Fibroblast of upper back skin (primary cell): ENCODE measurements at regions not wholly inside any gene's neighbourhood (a gene's known extent, or its start where the extent isn't known, plus 50 kb on each side); places are given as distances from the start of the nearest gene placed in this dataset.
A peak's percentile ranks its signal among the peaks of the same experiment; 100 is the strongest.

Source experiments
- DNase-seq: peaks from one replicate; pipeline ENCODE4 v3.0.0-alpha.2; 2013

DNA sequence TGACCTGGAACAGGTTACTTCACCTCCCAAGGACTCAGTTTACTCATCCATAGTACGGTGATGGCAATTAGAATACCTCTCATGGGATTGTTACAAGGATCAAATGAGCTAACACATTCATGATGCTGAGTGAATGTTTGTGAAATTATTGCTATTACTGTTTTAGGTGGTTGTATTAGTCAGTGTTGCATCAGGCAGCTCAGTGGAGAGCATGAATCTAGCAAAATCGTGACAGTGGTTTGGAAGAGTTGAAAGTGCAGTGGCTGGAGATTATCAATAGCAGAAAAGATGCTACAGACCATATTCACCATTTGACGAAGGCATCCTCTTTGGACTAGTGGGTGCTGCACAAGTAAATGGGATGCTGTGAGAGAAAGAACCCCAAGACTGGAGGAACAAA is 50.4 kb upstream of the CTNNBL1 start:
- peak; percentile 4 for DNase-seq

- DNase-seq = no peak
Observed at GRCh38 chr20:37642246-37642645, 51.6 kb upstream of the CTNNBL1 start.

DNA sequence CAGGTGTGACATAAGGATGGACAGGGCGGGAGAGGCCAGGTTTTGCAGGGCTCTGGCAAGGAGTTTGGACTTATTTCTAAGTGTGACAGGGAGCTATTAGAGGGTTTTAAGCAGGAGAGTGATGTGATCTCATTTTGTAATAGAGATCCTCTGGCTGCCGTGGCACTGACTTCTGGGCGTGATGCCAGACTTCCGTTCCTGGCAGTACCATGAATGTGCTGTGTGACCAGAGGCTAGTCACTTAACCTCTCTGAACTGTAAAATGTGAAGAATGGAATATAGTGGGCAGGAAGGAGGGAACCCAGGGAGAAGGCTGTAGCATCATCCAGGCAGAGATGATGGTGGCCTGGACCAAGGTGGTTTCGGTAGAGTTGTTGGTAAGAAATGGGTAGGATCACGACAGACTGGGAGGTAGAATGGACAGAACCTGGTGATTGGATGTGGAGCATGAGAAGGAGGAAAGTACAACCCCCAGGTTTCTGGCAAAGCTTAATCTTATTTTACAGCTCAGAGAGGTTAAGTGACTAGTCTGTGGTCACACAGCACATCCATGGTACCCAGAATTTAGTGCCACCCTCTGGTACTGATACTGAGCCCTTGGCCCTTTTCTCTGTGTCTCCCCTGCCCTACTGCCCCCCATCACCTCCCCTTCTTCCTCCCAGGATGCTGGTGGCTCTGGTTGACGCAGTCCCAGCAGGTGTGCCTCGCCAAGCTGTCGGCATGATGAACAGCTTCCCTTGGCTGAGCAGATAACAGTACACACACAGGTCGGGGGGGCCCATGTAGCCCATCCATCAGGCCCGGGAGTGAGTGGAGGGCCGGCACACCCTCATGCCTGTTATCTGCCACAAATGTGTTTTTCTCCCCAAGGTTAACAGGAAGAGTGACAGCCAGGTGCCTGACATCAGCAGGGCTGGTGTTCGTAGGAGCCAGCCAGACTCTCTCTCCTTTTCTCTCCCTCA is 52.9 kb upstream of the CTNNBL1 start:
- DNase-seq = no peak

DNA sequence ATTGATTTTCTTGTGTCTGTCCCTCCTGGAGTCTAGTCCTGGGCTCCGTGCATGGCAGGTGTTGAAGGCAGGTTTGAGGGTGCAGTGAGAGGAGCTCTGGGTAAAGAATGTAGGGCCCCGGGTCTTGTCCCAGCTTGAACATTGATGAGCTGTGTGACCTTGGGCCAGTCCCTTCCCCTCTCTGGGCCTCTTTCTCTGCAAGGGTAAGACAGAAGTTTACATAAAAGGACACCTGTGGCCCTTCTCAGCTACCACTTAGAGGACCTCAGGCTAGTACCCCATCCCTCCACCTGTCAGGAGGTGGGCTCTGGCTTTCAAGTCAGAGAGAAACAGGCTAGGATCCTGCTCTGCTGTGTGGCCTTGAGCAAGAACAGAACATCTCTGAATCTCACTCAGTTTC is 55.3 kb upstream of the CTNNBL1 start:
- no peak for DNase-seq

DNA sequence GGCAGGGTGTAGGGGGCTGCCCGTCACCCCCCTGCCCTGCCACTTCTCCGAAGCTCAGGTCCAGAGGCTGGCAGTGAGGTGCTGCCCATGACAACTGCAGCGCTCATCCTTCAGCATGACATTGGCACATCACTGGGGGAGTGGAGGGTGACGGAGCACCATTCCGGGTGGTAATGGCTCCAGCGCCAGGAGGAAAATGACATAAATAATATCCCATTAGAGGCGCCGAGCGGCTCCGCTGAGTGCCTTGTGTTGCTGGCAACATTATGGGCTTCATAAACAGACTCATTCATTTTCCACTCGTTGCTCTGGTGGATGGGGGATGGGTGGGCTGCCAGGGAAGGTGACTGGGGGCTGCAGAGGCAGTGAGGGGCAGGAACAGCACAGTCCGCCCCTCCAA is 56.9 kb upstream of the CTNNBL1 start:
- DNase-seq = no peak

DNA sequence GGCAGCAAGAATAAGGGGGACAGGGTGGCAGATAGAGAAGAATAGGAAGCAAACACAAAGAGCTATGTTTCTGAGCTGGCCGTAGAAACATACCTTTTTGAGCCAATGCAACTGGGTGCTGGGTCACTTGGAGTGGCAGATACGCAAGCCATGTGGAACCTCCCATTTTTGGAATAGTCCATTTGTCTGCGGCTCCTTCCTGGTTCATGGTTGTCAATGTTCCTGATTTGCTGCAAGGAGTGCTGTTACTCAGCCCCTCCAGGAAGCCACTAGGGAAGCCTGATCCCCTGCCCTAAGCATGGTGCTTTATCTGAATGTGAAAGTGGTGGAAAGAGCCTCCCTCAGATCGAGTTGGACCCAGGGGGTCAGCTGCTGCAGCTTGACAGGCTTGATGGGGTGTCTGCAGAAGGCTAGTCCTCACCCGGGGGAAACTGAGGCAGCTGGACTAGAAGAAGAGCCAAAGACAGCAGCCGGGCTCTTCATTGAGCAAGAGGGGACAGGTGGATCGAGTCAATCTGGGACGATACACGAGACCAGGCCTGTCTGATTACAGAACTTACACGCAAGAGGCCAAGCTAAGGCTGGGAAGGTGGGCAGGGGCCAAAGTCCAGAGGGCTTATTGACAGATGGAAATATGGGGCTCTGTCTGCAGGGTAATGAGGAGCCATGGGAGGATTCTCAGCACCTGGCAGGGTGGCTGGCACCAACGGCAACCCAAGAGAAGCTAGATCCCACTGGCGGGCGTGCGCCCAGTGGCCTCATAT is 57.4 kb upstream of the CTNNBL1 start:
- DNase-seq = no peak

DNA sequence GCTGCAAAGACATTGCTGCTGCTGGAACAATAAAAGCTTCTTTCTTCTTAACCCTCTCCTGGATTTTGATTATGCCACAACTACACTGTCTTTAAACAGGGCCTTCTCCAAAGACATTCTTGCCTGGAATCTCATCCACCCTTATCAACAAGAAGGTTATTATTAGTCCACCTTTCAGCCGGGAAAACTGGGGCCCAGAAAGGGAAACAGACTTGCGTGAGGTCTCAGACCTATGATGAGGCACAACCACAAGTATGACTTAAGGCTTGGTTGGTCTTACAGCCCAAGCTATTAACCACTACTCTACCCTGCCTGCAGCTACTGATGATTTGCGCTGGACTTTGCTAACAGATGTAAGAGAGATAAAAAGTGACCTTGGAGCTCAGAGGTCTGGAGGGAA is 62.8 kb upstream of the CTNNBL1 start:
- no peak for DNase-seq

GRCh38 chr20:37630166-37630565 is 63.7 kb upstream of the CTNNBL1 start:
- DNase-seq = no peak

GRCh38 chr20:37627767-37628130 is 66.1 kb upstream of the CTNNBL1 start:
- no peak for DNase-seq

DNA sequence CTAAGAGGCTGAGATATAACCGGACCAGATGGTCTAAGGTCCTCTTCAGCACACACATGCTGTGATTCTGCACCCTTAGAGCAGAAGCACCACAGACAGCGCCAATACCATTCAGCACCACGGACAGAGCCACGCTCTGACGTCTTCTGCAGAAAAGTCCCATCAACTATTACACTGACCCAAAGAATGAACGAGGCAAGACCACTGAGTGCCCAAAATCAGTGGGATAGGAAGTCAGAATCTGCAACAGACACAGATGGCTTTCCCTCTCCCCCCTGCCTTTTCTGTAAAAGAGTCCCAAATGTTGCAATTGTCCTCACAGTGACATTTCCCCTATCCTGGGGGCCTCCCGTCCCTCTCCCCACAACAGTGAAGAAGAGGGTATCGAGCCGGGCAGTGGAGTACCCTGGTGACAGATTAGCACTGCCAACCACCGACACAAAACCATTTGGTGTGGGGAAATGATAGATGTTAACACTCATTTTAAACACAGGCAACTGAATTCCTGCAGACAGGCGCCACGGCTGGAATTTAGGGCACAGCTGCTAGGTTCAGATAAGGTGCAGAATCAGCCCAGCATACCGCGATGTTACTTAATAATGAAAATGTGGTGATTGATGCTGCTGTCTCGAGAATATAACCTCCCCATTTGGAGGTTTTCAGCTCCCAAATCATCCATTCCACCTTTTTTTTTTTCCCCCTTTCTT is 66.6 kb upstream of the CTNNBL1 start:
- peak; percentile 60 for DNase-seq

DNA sequence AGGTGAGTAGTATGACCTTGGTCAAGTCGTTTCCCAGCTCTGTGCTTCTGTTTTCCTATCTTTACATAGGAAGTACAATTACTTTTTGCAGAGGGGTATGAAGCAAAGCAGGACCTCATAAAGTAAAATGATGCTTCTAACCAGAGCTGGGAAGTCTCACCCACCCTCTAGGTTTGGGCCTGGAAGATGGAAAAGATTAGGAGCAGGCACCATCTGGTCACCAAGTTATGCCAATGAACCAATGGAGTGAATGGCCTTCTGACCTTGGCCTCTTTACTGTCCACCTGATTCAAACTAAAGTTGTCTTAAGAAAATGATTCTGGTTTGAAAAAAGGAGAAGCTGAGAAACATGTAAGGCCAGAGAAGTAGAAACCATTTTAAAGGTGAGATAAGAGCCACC is 68.9 kb upstream of the CTNNBL1 start:
- no peak for DNase-seq

GRCh38 chr20:37622728-37623127 is 71.1 kb upstream of the CTNNBL1 start:
- DNase-seq = no peak

DNA sequence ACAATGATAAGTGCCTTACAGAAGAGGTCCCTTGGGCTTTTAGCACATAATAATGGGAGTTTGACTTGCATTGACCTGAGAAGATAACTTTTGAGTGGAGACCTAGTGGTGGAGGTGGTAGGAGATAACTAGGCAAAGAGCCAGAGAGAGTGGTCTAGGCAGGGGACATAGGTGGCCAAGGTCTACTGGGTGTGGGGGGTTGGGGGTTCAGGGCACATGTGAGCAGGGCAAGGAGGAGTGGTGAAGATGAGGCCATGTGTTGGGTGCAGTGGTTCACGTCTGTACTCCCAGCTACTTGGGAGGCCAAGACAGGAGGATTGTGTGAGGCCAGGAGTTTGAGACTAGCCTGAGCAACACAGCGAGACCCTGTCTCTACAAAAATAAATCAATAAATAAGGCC is 74.3 kb upstream of the CTNNBL1 start:
- DNase-seq = no peak

DNA sequence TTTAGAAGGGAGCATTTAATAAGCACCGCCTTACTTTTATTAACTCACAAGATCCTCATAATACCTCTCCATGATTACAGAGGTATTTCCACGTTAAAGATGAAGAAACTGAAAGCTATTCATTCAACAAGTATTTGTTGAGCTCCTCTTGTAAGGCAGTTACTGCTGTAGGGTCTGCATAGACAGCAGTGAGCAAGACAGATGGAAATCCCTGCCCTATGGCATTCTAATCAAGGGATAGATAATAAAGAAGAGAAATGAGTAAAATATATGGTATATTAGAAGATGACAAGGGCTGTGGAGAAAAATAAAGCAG is 77.8 kb upstream of the CTNNBL1 start:
- no peak for DNase-seq

- peak; percentile 9 for DNase-seq
Observed at GRCh38 chr20:37615340-37616109, 78.3 kb upstream of the CTNNBL1 start.

GRCh38 chr20:37611852-37612251 is 82.0 kb upstream of the CTNNBL1 start:
- DNase-seq = no peak

DNA sequence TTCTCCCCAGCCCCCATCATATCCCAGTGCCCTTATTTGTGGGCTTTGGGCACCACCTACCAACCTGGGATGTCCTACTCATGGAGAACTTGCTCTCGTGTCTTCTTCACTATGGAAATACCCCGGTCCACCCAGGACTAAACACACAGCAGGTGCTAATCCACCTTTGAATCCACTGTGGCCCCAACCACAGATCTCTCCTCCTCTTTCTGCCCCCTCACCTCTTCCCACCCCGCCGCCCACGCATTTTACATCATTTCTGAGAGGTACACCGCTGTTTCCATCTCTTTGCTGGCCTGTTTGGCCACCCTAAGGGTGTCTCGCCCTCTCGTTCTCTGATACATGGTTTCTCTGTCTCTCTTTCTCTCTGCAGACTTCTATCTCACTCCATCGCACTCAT is 82.5 kb upstream of the CTNNBL1 start:
- no peak for DNase-seq

GRCh38 chr20:37610203-37610798 is 82.6 kb upstream of the BLCAP start:
- no peak for DNase-seq

DNA sequence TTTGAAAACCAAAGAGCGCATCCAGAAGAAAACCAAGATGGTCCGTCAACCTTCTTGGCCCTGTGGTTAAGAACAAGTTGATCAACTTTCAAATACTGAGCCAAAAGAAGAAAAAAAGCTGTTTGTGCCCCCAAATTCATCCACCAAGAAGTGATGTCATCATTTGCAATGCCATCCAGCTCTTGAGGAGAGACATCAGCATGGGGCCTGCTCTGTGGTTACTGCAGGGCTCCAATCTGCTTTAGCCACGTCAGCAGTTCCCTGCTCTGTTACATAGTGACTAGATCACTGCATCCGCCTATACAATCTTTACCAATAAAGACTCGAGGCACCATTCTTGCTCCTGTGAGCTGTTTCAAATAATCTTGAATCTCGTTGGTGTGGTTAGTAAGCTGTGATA is 75.0 kb upstream of the BLCAP start:
- no peak for DNase-seq

- DNase-seq = no peak
Observed at GRCh38 chr20:37600486-37600885, 72.8 kb upstream of the BLCAP start.

DNA sequence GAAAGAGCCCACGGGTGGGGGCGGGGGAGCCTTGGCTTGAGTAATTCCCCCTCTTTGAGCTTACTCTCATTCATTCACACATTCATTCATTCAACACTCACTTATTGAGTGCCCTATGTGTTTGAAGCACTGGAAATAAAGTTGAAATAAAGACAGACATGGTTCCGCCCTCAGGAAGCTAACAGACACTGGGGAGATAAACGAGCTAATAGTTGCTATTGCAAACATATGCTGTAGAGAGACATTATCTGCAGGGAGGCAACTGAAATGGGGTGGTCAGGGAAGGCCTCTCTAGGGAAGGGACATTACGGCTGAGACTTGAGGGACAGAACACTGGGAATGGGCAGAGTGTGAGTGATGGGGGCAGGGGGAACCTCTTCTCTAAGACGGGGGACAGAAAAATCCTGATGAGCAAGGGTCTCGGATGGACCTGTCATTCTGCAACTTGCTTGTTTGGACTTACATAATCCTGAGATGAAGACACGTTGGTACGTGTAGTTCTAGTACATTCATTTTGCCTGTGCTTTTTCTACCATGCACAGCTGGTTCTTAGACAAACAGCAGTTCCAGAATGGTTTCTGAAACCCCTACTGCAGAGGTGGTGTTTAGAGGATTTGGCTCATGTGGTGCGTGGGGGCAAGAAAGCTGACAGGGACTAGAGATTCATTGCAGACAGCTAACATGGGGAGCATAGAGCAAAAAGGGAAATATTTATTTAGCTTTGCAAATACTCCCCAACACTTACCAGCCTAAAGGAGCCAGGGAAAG is 71.1 kb upstream of the BLCAP start:
- no peak for DNase-seq

DNA sequence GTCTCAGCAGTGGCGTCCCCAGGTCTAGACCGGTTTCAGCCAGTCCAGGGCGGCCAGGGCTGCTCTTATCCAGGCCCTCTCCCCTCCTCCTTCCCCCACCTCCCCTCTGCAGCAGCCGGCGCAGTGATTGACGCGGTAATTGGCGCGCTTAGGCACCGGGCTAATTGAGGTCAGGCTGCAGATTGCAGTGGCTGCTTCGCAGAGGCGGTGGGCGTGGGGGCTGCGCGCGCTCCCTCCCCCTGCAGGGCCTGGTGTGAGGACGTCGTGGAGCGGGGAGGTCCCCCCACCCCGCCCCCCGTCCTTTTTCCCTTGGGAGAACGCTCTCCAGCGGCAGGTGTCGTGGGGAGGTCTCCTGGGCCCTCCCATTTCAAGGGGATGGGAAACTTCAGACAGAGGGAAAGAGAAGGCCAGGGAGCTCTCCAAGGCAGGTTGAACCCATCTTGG is 70.4 kb upstream of the BLCAP start:
- no peak for DNase-seq
